ENCODE measurements at regions not wholly inside any gene's neighbourhood (a gene's known extent, or its start where the extent isn't known, plus 50 kb on each side); places are given as distances from the start of the nearest gene placed in this dataset.
"Not testable (repeated sequence)": the region's sequence is repeated elsewhere in the genome, so short reads cannot be mapped to it uniquely, and the experiment has no call there.

- DNase-seq, result no peak
Measured at GRCh38 chr4:189494407-189494806, 446.3 kb upstream of the FRG1 start.

GRCh38 chr4:189497516-189497915 is 443.2 kb upstream of the FRG1 start:
- no peak for DNase-seq

- no peak for DNase-seq
Measured at GRCh38 chr4:189497996-189498395, 442.7 kb upstream of the FRG1 start.

GRCh38 chr4:189498457-189498856 is 442.2 kb upstream of the FRG1 start:
- no peak for DNase-seq

GRCh38 chr4:189499696-189500095 is 441.0 kb upstream of the FRG1 start:
- DNase-seq, result no peak

- DNase-seq, result no peak
Measured at GRCh38 chr4:189500970-189501369, 439.7 kb upstream of the FRG1 start.

- no peak for DNase-seq
Measured at GRCh38 chr4:189502841-189503435, 437.7 kb upstream of the FRG1 start.

GRCh38 chr4:189504220-189504619 is 436.5 kb upstream of the FRG1 start:
- no peak for DNase-seq

- DNase-seq, result no peak
Measured at GRCh38 chr4:189505380-189505779, 435.3 kb upstream of the FRG1 start.

GRCh38 chr4:189506080-189506479 is 434.6 kb upstream of the FRG1 start:
- no peak for DNase-seq

GRCh38 chr4:189507060-189507459 is 433.6 kb upstream of the FRG1 start:
- DNase-seq, result no peak

- no peak for DNase-seq
Measured at GRCh38 chr4:189510601-189511000, 430.1 kb upstream of the FRG1 start.

- DNase-seq, result no peak
Measured at GRCh38 chr4:189511581-189511980, 429.1 kb upstream of the FRG1 start.

GRCh38 chr4:189513421-189513820 is 427.3 kb upstream of the FRG1 start:
- DNase-seq, result no peak

- DNase-seq, result no peak
Measured at GRCh38 chr4:189514209-189514608, 426.5 kb upstream of the FRG1 start.

- DNase-seq, result no peak
Measured at GRCh38 chr4:189516902-189517301, 423.8 kb upstream of the FRG1 start.

- DNase-seq, result no peak
Measured at GRCh38 chr4:189519186-189519585, 421.5 kb upstream of the FRG1 start.

- DNase-seq, result no peak
Measured at GRCh38 chr4:189525304-189525703, 415.4 kb upstream of the FRG1 start.

GRCh38 chr4:189530848-189531247 is 409.8 kb upstream of the FRG1 start:
- no peak for DNase-seq

- no peak for DNase-seq
Measured at GRCh38 chr4:189533603-189534002, 407.1 kb upstream of the FRG1 start.

GRCh38 chr4:189547559-189547958 is 393.1 kb upstream of the FRG1 start:
- DNase-seq, result no peak

GRCh38 chr4:189548484-189549125 is 392.1 kb upstream of the FRG1 start:
- no peak for DNase-seq

GRCh38 chr4:189551931-189552670 is 388.6 kb upstream of the FRG1 start:
- DNase-seq, result not testable (repeated sequence)

- not testable (repeated sequence) for DNase-seq
Measured at GRCh38 chr4:189560605-189561004, 380.1 kb upstream of the FRG1 start.

Measured in MV-4-11 (cell line).